ENCODE measurements at regions not wholly inside any gene's neighbourhood (a gene's known extent, or its start where the extent isn't known, plus 50 kb on each side); places are given as distances from the start of the nearest gene placed in this dataset.

- Histone ChIP-seq H3K27me3 (ENCODE audit: control insufficient read depth, insufficient read depth, low read length) (no peaks in the 10 kb centered on the region), H3K36me3 (ENCODE audit: control insufficient read depth, insufficient read depth, low read length) (no peaks in the 10 kb centered on the region), H3K4me3 (ENCODE audit: low read depth, low read length) (no peak overlapping the region)
- FAIRE-seq (no peak), DNase-seq (ENCODE audit: low read depth) (no peak)
- no peak for TF ChIP-seq CTCF (IDR thresholded peaks at IDR 0.05; ENCODE audit: insufficient read depth, low read length, severe bottlenecking)
Measured at GRCh38 chr15:31574766-31575165, 248.1 kb downstream of the KLF13 start.

GRCh38 chr15:31577108-31577507 is 250.5 kb downstream of the KLF13 start:
- no peak for FAIRE-seq
- Histone ChIP-seq H3K36me3 (ENCODE audit: control insufficient read depth, insufficient read depth, low read length) (no peaks in the 10 kb centered on the region), H3K27me3 (ENCODE audit: control insufficient read depth, insufficient read depth, low read length) (no peaks in the 10 kb centered on the region), H3K4me3 (ENCODE audit: low read depth, low read length) (no peak overlapping the region)
- no peak for DNase-seq (ENCODE audit: low read depth)
- TF ChIP-seq CTCF (IDR thresholded peaks at IDR 0.05; ENCODE audit: insufficient read depth, low read length, severe bottlenecking), result no peak

GRCh38 chr15:31579282-31579681 is 252.6 kb downstream of the KLF13 start:
- H3K27me3 ChIP-seq (ENCODE audit: control insufficient read depth, insufficient read depth, low read length), result no peaks in the 10 kb centered on the region
- TF ChIP-seq CTCF (IDR thresholded peaks at IDR 0.05; ENCODE audit: insufficient read depth, low read length, severe bottlenecking), result no peak
- FAIRE-seq, result no peak
- H3K4me3 ChIP-seq (ENCODE audit: low read depth, low read length), result no peak overlapping the region
- H3K36me3 ChIP-seq (ENCODE audit: control insufficient read depth, insufficient read depth, low read length), result no peaks in the 10 kb centered on the region
- no peak for DNase-seq (ENCODE audit: low read depth)

DNA sequence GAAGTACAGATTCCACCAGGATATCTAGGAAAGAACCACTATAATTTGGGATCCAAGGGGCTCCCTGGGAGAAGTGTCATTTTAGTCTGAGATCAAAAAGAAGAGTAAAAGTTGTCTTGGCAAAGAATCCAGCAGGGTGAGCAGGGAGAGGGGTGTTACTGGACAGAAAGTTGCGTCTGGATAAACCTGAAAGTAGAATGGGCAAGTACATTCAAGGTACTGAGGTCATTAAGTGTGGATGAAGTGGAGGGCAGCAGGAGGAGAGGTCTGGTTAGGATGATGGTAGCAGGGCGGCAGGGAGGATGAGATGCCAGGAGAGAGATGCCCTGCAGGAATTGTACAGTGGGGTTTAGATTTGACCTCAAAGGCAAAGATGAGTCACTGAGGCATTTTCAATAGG is 253.3 kb downstream of the KLF13 start:
- no peak for TF ChIP-seq CTCF (IDR thresholded peaks at IDR 0.05; ENCODE audit: insufficient read depth, low read length, severe bottlenecking)
- no peaks in the 10 kb centered on the region for H3K27me3 ChIP-seq (ENCODE audit: control insufficient read depth, insufficient read depth, low read length)
- no peak for FAIRE-seq
- H3K36me3 ChIP-seq (ENCODE audit: control insufficient read depth, insufficient read depth, low read length), result no peaks in the 10 kb centered on the region
- H3K4me3 ChIP-seq (ENCODE audit: low read depth, low read length), result no peak overlapping the region
- no peak for DNase-seq (ENCODE audit: low read depth)

DNA sequence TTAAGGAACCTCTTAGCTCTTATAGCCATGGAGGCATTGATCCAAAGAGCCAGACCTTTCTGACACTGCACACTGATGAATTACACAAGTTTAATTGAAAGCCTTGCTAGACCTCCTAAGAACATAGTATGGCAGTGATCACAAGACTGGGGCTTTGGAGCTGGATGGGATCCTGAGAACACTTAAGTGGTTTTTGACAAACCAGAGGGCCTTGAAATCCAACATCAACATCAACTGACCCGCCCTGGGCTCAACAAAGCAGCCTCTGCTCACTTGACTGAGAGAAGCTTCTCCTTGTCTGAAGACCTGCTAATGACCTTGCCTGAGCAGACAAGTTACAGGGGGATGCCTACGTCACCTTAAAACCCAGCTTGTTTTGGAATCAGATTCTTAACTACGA is 257.6 kb downstream of the KLF13 start:
- DNase-seq (ENCODE audit: low read depth), result no peak
- no peak for FAIRE-seq
- no peak for TF ChIP-seq CTCF (IDR thresholded peaks at IDR 0.05; ENCODE audit: insufficient read depth, low read length, severe bottlenecking)

GRCh38 chr15:31585240-31585639 is 258.6 kb downstream of the KLF13 start:
- no peaks in the 10 kb centered on the region for H3K36me3 ChIP-seq (ENCODE audit: control insufficient read depth, insufficient read depth, low read length)
- FAIRE-seq (no peak), DNase-seq (ENCODE audit: low read depth) (no peak)
- no peak overlapping the region for H3K4me3 ChIP-seq (ENCODE audit: low read depth, low read length)
- no peak for TF ChIP-seq CTCF (IDR thresholded peaks at IDR 0.05; ENCODE audit: insufficient read depth, low read length, severe bottlenecking)
- H3K27me3 ChIP-seq (ENCODE audit: control insufficient read depth, insufficient read depth, low read length), result no peaks in the 10 kb centered on the region

More for the DNA sequence above, 257.6 kb downstream of the KLF13 start:
- no peaks in the 10 kb centered on the region for H3K27me3 ChIP-seq (ENCODE audit: control insufficient read depth, insufficient read depth, low read length)
- no peaks in the 10 kb centered on the region for H3K36me3 ChIP-seq (ENCODE audit: control insufficient read depth, insufficient read depth, low read length)
- no peak overlapping the region for H3K4me3 ChIP-seq (ENCODE audit: low read depth, low read length)
